CD4-positive, alpha-beta T cell (primary cell): ENCODE measurements at regions not wholly inside any gene's neighbourhood (a gene's known extent, or its start where the extent isn't known, plus 50 kb on each side); places are given as distances from the start of the nearest gene placed in this dataset.

Experiments used
- ATAC-seq: fragments of 200-7000 bp; cut with Tn5 transposase; one replicate; pipeline ENCODE4 v1.10.0; 2022; ENCODE audit warnings: mild to moderate bottlenecking; ENCODE audit not compliant: poor library complexity
- CTCF ChIA-PET: fragments of 350-600 bp; sonication (Branson Sonifier 250); formaldehyde crosslinking; loops from one replicate; lab custom pipeline; 2021; ENCODE audit warnings: antibody characterized with exemption, inconsistent platforms; lab: Charles Lee
- POLR2A ChIA-PET: fragments of 350-600 bp; sonication (Branson Sonifier 250); formaldehyde crosslinking; loops from one replicate; lab custom pipeline; 2021; ENCODE audit warnings: antibody characterized with exemption, inconsistent platforms; lab: Charles Lee
- DNase-seq, 14 experiments: peaks; one replicate each; pipeline ENCODE4 v3.0.0-alpha.2; 2013 to 2020; ENCODE audit warnings: mixed read lengths in 2 of 14
- H3K27ac ChIP-seq, 2 donors: one replicate each; pipeline versions ENCODE4 v1.5.1 to v1.7.0; 2013; ENCODE audit warnings: low read length in 2 of 2, low read depth in 1 of 2, mild to moderate bottlenecking in 1 of 2
- H3K27me3 ChIP-seq, 2 experiments: 1 replicate in 1 of 2; 2 replicates in 1 of 2; pipeline versions ENCODE4 v1.6.1 to v1.7.0; 2013; ENCODE audit warnings: low read length in 2 of 2, control low read depth in 1 of 2, mild to moderate bottlenecking in 1 of 2, moderate library complexity in 1 of 2; ENCODE audit not compliant: insufficient read depth in 2 of 2, control insufficient read depth in 1 of 2
- H3K36me3 ChIP-seq: one replicate; pipeline ENCODE4 v1.6.1; 2013; ENCODE audit warnings: low read length, control low read depth; ENCODE audit not compliant: insufficient read depth
- H3K4me1 ChIP-seq: one replicate; pipeline ENCODE4 v1.6.1; 2013; ENCODE audit warnings: low read length, control low read depth; ENCODE audit not compliant: insufficient read depth
- H3K4me3 ChIP-seq: one replicate; pipeline ENCODE4 v1.5.1; 2013; ENCODE audit warnings: mild to moderate bottlenecking, low read length, moderate library complexity
- H3K9me3 ChIP-seq, 2 experiments: 1 replicate in 1 of 2; 2 replicates in 1 of 2; pipeline versions ENCODE4 v1.6.1 to v1.7.0; 2013; ENCODE audit warnings: low read length in 2 of 2, mild to moderate bottlenecking in 2 of 2, control low read depth in 1 of 2, moderate library complexity in 1 of 2; ENCODE audit not compliant: control insufficient read depth in 1 of 2, insufficient read depth in 1 of 2
- H3K27ac Mint-ChIP-seq: one replicate; pipeline ENCODE4 v1.8.0; 2020; ENCODE audit warnings: mixed read lengths
- H3K27me3 Mint-ChIP-seq: one replicate; pipeline ENCODE4 v1.8.0; 2021; ENCODE audit warnings: mixed read lengths
- H3K36me3 Mint-ChIP-seq: one replicate; pipeline ENCODE4 v1.8.0; 2021; ENCODE audit warnings: low read depth, mixed read lengths
- H3K4me1 Mint-ChIP-seq: one replicate; pipeline ENCODE4 v1.8.0; 2021; ENCODE audit warnings: low read depth, mixed read lengths
- H3K4me3 Mint-ChIP-seq: one replicate; pipeline ENCODE4 v1.8.0; 2020; ENCODE audit warnings: mild to moderate bottlenecking, mixed read lengths
- H3K9me3 Mint-ChIP-seq: one replicate; pipeline ENCODE4 v1.8.0; 2020; ENCODE audit warnings: mixed read lengths
- intact Hi-C, 2 experiments: fragments of 100-400 bp; cut with DNase I in 1 of 2; cut with micrococcal nuclease in 1 of 2; formaldehyde crosslinking; loops; one replicate each; pipeline versions ENCODE4 v1.15.1 to v1.9.0; 2023 to 2025; cut with DNase I, micrococcal nuclease
- TF ChIP-seq, protein P1 (sequence below): fragments of 200-600 bp; IDR thresholded peaks from one replicate; pipeline ENCODE4 v1.8.0; 2022; ENCODE audit warnings: antibody characterized with exemption, mild to moderate bottlenecking

DNA sequence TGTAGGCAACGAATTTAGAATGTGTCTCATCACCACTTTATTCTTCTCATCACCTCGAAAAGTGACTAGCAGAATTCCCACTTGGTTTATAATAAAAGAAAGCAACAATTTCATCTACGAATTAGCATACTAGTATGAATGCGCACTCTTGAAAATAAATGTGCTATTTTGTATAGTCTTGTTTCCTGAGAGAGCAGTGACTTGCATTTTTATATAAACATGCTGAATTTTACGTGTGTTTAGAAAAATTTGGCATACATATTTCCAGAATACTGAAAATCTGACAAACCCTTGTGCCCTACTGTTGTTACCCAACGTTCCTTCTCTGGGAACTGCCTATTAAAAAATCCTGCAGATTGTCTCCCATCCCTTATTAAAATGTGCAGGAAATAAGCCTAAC is 786.8 kb downstream of the TSN start:
- intact Hi-C loops, result no loop called here
- H3K27me3 Mint-ChIP-seq, result no peaks in the 10 kb centered on the region
- Histone ChIP-seq H3K9me3 (no peaks in the 10 kb centered on the region), H3K4me3 (no peak overlapping the region), H3K36me3 (no peaks in the 10 kb centered on the region), H3K27ac (no peak overlapping the region), H3K4me1 (no peaks in the 10 kb centered on the region), H3K27me3 (no peaks in the 10 kb centered on the region)
- peaks cover 6% of the 10 kb centered on the region for H3K9me3 Mint-ChIP-seq
- ATAC-seq, result no peak
- H3K36me3 Mint-ChIP-seq, result no peaks in the 10 kb centered on the region
- no peak overlapping the region for H3K27ac Mint-ChIP-seq
- ChIA-PET CTCF (no interaction called here), POLR2A (no interaction called here)
- TF ChIP-seq, protein P1, sequence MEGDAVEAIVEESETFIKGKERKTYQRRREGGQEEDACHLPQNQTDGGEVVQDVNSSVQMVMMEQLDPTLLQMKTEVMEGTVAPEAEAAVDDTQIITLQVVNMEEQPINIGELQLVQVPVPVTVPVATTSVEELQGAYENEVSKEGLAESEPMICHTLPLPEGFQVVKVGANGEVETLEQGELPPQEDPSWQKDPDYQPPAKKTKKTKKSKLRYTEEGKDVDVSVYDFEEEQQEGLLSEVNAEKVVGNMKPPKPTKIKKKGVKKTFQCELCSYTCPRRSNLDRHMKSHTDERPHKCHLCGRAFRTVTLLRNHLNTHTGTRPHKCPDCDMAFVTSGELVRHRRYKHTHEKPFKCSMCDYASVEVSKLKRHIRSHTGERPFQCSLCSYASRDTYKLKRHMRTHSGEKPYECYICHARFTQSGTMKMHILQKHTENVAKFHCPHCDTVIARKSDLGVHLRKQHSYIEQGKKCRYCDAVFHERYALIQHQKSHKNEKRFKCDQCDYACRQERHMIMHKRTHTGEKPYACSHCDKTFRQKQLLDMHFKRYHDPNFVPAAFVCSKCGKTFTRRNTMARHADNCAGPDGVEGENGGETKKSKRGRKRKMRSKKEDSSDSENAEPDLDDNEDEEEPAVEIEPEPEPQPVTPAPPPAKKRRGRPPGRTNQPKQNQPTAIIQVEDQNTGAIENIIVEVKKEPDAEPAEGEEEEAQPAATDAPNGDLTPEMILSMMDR, result no peak
- DNase-seq, result no peak
- no peak overlapping the region for H3K4me3 Mint-ChIP-seq
- no peaks in the 10 kb centered on the region for H3K4me1 Mint-ChIP-seq

DNA sequence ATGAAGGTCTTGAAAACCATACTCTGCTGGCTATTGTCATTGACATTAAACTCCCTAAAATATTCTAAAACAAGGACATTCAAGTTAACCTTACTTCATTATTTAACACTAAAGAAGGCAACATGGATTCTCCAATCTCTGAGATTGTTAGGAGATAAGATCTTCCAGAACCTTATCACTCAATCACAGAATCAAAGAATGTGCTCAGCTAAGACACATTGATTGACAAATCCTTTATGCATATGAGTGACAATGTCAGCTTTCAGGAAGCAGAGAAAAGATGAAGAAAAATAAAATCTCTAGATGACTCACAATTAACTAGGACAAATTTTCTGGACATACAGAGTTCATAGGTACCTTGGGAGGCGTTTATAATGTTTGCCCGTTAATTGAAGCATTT is 787.2 kb downstream of the TSN start:
- TF ChIP-seq, protein P1, result no peak

DNA sequence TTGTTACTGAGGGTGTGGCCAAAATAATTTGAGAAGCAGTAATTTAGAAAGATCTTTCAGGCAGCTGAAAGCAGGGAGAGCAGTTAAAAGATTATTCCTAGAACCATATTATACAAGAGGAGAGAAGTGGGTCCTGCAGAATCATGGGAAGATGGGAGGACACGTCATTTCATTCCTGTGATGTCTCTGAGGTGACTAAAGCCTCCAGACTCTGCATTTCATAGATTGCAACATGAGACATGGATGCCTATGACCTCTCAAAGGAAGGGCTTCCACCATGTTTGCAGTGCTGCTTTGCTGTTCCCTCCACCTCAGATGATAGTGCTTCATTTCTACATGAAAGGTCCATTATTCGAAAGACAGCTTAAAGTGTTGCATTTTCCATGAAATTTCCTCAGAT is 788.4 kb downstream of the TSN start:
- H3K4me1 Mint-ChIP-seq, result no peaks in the 10 kb centered on the region
- Histone ChIP-seq H3K4me3 (no peak overlapping the region), H3K9me3 (no peaks in the 10 kb centered on the region), H3K4me1 (no peaks in the 10 kb centered on the region), H3K27me3 (no peaks in the 10 kb centered on the region), H3K27ac (no peak overlapping the region), H3K36me3 (no peaks in the 10 kb centered on the region)
- no peak overlapping the region for H3K27ac Mint-ChIP-seq
- H3K36me3 Mint-ChIP-seq, result no peaks in the 10 kb centered on the region
- intact Hi-C loops, result no loop called here
- no peak overlapping the region for H3K4me3 Mint-ChIP-seq
- no peaks in the 10 kb centered on the region for H3K27me3 Mint-ChIP-seq
- peaks cover 10% of the 10 kb centered on the region for H3K9me3 Mint-ChIP-seq
- TF ChIP-seq, protein P1, result no peak
- CTCF ChIA-PET, result no interaction called here
- ATAC-seq (no peak), DNase-seq (no peak)
- POLR2A ChIA-PET, result no interaction called here

More for the DNA sequence above, 787.2 kb downstream of the TSN start:
- ChIA-PET POLR2A (no interaction called here), CTCF (no interaction called here)
- intact Hi-C loops, result no loop called here
- Mint-ChIP-seq H3K27me3 (no peaks in the 10 kb centered on the region), H3K9me3 (peaks cover 6% of the 10 kb centered on the region), H3K27ac (no peak overlapping the region), H3K36me3 (no peaks in the 10 kb centered on the region), H3K4me3 (no peak overlapping the region), H3K4me1 (no peaks in the 10 kb centered on the region)
- Histone ChIP-seq H3K36me3 (no peaks in the 10 kb centered on the region), H3K4me1 (no peaks in the 10 kb centered on the region), H3K27me3 (no peaks in the 10 kb centered on the region), H3K4me3 (no peak overlapping the region), H3K9me3 (no peaks in the 10 kb centered on the region), H3K27ac (no peak overlapping the region)
- ATAC-seq (no peak), DNase-seq (no peak)
